Activated T-helper 9 cell treated with anti-CD3 and anti-CD28 coated beads, Interleukin-2, amount 50 U/mL, for 16 hours (primary cell): ENCODE measurements at regions not wholly inside any gene's neighbourhood (a gene's known extent, or its start where the extent isn't known, plus 50 kb on each side); places are given as distances from the start of the nearest gene placed in this dataset.
"Not testable (repeated sequence)": the region's sequence is repeated elsewhere in the genome, so short reads cannot be mapped to it uniquely, and the experiment has no call there.

Experiments
- DNase-seq: peaks from one replicate; pipeline ENCODE4 v3.0.0-alpha.2; 2020; ENCODE audit warnings: low read depth

DNA sequence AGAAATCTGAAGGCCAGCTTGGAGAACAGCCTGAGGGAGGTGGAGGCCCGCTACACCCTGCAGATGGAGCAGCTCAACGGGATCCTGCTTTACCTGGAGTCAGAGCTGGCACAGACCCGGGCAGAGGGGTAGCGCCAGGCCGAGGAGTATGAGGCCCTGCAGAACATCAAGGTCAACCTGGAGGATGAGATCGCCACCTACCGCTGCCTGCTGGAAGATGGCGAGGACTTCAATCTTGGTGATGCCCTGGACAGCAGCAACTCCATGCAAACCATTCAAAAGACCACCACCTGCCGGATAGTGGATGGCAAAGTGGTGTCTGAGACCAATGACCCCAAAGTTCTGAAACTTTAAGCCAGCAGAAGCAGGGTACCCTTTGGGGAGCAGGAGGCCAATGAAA is 318.4 kb downstream of the ZFHX3 start:
- not testable (repeated sequence) for DNase-seq

DNA sequence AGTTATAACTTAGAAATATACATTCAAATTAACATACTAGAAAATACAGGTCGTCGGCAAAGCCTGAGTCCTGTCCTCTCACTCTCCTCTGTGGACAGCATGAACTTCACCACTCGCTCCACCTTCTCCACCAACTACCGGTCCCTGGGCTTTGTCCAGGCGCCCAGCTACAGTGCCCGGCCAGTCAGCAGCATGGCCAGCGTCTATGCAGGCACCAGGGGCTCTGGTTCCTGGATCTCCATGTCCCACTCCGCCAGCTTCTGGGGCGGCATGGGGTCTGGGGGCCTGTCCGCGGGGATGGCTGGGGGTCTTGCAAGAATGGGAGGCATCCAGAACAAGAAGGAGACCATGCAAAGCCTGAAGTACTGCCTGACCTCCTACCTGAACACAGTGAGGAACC is 319.4 kb downstream of the ZFHX3 start:
- no peak for DNase-seq

DNA sequence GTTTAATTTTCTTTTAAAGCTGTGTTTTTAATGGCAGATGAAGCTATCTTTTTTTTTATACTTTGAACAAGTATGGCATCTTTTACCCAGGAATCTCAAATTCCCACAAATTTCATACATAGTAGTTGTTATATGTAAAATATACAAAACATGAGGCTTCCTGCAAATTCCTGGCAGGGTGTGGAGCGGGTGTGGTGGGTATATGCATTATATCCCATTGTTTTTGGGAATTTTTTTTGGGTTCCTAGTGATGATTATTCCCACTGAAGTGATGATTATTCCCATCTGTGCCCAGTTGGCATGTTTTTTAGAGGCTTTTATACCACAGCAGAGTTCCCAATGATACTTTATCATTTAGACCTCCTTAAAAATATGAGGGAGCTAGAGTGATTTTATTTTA is 320.4 kb downstream of the ZFHX3 start:
- no peak for DNase-seq

DNA sequence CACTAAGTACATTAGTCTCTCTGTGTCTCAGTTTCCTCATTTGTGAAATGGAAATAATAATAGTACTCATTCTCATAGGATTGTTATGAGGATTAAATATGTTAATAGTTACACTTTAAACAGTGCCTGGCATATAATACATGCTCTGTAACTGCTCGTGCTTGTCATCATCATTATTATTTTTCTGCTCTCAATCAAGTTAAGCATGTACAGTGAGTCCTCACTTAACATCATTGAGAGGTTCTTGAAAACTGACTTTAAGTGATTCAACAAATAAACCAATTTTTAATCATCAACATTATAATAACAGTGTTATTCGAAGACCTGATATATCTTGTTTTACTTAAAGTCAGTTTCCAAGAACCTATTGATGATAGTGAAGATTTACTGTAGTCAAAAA is 322.3 kb downstream of the ZFHX3 start:
- DNase-seq, result no peak

DNA sequence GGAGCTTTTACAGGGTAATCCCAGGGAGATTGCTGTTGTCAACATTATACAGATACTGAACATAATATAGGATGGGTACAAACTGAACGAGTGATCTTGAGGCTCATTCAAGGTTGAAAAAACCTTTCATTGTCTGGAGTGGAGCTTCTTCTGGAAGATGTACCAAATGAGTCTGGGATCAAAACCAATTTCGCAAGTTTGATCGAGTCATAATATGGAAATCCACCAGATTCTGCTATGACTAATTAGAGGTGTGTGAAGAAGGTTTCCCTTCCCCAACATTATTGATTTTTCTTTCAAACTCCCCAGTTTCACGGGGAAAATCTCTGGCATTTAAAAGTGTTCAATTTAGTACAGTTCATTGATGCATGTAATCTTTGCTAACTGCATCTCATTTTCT is 324.1 kb downstream of the ZFHX3 start:
- DNase-seq, result no peak

DNA sequence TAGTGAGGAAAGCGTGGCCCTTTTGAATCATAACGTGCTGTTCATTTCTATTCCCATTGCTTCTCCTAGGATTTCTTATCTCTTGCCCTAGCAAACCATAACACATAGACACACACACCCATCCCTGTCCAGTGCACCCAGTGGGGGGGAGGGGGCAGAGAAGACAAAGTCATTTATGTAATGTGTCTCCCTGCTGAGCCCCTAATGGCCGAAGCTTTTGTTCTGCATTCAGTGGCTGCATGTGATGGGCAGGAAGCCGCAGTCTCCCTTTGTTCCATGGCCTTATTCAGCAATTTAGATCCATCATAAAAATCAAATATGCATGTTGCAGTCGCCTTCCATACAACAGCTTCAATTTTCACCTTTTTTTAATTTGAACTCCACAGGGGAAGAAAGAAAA is 325.4 kb downstream of the ZFHX3 start:
- DNase-seq, result no peak

DNA sequence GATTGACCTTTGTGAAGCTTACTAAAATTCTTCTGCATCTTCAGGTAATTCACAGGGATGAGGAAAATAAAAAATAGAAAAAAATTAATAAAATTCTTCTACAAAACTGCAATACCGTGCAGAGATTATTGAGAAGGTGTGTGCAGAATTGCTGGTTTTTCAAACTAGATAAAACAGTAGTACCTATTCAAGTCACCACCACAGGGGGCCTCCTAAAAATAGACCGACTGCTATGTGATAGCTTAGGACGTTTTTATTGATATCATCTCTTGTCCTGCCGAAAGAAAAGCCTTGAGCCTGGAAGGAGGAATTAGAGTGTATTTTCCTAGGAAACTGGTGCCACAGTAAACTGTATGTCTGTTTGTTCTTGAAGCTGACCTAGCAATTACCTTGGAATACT is 325.9 kb downstream of the ZFHX3 start:
- DNase-seq, result no peak

DNA sequence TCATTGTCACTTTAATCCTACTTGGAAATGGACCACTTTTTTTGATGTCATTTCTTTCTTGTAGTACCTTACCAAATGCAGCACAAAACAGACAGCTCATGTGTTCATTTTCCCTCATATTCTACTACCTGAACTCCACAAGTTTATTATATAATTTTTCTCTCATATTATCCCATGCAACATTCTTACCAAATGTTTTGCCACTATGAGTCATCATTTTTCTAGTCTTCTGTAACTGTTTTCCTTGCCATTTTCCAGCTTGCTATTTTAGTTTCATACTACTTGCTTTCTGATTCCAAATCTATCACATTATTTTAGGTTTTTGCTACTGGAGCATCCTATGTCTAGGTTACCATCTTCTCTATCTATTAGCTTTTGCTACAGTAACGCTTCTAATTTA is 332.7 kb downstream of the ZFHX3 start:
- DNase-seq, result no peak

DNA sequence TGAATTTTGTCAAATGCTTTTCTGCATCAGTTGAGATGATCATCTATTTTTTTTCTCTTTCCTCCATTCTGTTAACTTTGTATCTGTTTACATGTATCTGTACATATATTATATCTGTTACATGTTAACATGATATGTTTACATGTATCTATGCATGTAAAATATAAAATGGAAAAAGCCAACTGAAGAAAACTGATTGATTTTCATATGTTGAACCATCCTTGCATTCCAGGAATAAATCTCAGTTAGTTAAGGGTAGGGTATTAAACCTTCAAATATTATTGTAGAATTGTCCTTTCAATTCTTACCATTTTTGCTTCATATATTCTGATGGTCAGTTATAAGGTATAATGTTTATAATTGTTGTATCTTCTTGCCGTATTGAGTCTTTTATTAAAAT is 336.1 kb downstream of the ZFHX3 start:
- DNase-seq, result no peak

DNA sequence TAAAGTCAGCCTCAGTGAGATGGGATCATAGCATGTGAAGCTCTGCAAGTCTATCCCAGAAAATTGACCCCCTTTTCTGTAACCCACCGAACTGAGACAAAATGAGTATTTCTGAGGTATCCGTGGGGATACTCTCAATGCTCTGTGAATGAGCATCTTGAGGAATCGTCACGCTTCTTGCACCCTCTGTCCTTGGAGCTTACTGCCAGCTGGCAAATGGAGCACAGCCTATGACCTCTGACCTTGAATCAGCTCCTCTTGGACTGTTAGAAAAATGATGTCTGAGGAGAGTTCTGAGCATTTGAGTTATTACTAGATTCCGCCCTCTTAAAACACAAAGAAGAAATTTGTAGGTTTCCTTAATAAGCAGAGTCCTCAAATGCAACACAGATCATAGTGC is 342.1 kb downstream of the ZFHX3 start:
- no peak for DNase-seq

DNA sequence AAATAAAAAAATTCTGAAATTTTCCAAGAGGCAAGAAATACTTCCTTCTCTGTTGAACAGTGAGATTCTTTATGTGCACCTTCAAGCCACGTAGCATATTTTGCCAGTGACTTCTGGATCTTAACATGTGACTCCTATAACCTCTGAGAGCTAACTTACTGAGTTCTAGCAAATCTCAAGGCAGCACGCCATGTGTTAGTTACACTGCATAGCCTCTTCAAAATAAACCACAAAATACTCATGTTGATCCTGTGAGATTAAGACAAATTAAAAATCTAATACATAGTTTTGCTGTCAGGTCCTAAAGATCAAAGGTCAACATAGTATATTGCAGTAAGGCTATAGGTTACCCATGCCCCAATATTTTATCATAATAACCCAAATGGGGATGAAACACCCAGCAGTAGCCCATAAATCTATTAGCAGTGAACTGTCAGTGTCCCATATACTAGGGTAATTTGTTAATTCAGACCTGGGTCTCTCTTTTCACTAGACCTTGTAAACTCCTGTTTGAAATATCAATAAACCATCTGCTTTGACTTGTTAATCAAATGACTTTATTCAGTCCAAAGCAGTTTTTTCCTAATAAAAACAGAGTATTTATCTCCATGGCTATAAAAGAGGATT is 343.1 kb downstream of the ZFHX3 start:
- no peak for DNase-seq

DNA sequence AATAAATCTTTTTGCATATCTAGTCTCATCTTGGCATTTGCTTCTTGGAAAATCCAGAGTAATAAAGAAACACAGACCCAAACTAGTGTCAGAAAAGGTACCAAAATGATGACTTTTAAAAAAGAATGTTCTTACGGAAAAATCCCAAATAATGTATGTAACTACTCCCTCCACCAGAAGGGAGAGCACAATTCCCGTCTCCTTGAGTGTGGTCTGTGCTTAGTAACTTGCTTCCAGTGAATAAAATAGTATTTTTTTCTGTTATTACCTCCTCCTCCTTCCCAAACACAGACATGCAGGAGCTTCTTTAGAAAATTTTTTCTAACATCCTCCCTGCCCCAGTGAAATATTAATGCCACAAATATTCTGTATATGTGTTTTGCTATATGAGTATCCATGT is 358.1 kb downstream of the ZFHX3 start:
- no peak for DNase-seq

DNA sequence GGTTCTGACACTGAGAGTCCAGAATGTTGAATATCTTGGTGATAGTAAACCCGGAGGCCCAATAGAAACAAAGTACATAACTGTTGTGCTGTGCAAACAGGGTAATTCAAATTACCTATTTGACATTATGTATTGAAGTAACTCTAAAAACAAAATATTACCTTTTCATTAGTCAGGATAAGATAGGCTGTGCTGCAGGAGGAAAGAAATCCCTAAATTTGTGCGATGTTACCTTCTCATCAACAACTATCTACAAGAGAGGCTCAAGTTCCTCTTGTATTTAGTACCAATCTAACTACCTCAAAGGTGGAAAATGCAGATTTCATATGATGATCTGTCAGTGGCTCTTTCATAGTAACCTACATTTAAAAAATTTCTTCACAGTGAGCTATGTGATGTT is 367.2 kb downstream of the ZFHX3 start:
- no peak for DNase-seq

DNA sequence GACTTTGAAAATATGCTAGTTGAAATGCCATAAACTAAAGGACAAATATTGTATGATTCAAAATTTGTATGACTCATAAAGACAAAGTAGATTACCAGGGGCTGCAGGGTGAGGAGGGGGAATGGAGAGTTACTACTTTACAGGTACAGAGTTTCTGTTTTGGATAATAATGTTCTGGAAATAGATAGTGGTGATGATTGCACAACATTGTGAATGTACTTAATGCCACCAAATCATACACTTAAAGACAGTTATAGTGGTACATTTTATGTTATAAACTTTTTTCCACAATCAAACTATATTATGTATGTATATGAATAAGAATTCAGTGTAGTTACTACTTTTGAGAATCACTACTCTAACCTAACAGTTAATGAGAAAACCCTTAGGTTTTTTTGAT is 368.1 kb downstream of the ZFHX3 start:
- DNase-seq, result no peak

DNA sequence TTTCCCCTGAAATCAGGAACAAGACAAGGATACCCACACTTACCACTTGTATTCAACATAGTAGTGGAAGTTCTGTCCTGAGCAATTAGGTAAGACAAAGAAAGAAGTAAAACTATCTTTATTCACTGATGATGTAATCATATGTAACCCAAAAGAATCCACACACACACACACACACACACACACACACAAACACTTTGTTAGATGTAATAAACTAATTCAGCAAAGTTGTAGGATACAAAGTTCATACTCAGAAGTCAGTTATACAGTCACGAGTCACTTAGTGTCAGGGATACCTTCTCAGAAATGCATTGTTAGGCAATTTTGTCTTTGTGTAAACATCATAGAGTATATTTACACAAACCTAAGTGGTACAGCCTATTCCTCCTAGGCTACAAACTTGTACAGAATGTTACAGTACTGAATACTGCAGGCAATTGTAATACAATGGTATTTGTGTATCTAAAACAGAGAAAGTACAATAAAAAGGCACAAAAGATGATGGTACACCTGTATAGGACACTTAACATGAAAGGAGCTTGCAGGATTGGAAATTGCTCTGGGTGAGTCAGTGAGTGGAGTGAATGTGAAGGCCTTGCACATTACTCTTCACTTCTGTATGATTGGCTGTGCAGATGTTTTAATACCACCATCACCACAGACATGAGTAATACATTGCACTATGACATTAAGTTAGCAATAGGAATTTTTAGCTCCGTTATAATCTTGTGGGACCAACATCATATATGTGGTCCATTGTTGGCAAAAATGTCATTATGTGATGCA is 370.1 kb downstream of the ZFHX3 start:
- no peak for DNase-seq

DNA sequence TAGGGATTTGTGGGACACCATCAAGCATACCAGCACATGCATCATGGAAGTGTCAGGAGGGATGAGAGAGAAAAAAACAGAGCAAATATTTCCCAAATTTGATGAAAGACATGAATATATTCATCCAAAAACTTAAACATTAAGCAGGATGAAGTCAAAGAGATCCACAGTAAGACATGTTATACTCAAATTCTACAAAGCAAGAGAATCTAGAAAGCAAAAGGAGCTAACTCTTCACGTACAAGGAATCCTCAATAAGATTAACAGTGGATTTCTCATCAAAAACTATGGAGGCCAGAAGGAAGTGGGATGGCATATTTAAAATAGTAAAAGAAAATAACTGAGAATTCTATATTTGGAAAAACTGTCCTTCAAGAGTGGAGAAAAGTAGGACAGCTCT is 374.8 kb downstream of the ZFHX3 start:
- DNase-seq, result no peak

DNA sequence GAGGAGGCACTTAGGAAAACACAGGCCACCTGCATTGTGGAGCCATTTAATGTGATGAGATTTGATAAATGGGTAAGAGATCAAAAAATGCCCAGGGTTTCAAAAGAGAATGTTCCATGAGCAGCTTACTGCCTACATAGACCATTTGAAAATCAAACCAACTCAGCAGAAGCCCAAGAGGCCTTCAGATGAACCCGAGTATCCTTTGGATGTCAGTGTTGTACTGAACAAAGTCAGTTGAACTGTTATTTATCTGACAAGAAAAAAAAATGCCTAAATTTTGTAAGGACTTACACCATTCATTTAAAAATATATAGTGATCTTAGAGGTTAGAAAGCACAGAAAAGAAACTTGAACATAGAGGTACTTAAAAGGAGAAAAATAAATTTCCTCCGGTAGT is 381.7 kb downstream of the ZFHX3 start:
- DNase-seq, result no peak

DNA sequence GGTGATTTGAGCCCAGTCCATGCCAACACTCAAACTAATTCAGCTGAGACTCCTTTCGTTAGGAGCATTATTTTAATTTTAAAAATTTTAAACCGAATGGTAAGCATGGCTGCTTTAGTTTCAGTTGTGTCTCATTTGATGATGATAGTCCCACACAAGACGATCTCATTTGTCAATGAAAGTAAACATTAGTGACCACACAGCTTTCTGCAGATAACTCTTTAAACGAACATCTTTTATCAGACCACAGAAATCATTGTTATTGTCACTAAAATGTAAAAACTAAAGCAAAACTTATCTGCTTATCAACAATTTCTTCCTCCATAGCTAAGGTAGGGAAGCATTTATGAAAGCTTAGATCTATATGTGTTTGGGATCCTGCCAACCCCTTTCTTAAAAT is 382.2 kb downstream of the ZFHX3 start:
- no peak for DNase-seq

DNA sequence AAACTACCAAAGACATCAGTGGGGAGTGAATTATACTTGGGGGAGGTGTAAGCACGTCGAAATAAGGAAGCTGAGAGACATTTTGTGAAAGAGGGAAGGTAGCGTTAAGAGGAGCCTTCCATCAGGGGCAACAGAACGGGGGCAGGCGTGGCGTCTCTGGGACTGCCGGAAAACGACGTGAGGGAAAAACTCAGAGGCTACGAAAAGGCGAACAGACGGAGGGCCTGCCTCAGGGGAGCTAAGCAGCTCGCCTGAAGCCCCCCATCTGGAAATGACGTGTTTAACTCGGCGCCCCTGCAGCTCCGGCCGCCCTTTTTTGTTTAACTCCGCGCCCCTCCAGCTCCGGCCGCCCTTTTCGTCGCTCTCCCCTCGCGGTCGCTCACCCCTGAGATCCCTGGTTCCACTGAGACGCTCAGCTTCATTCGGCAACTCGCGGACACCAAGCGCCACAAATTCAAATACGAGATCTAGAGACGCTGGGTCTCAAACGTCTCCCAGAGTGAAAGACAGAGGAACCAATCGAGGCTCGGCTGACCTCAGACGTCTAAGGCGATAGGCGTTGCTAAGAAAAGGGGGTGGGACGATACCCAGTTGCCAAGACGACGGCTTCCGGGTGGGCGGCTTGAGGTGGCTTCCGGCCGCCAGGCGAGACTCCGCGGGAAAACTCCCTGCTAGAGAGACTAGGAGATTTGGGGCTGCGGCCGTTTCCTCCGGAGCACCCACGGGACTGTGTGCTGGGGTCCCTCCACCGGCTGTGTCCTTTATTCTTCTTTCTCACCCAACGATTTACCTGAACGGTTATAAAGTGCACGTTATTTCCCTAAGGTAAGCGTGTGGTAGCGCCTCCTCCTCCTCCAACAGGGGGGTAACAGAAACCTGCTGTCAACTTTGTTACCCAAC is 383.2 kb downstream of the ZFHX3 start:
- DNase-seq, result peak; percentile 89

DNA sequence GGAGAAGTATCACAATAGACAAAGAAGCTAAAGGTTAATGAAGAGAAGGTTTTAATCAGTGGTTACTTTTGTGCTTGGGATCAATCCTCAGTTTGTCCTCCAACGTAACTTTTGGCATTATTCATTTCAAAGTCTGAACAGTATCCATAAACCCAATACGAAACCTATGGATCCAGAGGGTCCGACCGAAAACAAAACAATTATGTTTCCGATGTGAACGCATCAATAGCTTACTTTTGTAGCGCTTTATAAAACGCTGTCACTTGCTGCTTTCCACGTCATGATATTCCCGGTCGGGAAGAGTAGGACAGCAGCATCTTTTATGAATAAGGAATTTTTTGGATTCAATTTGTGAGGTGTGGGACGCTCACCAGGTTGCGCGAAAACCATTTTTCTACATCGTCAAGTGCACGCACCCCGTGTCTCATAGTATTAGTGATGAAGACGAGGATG is 383.8 kb downstream of the ZFHX3 start:
- no peak for DNase-seq

DNA sequence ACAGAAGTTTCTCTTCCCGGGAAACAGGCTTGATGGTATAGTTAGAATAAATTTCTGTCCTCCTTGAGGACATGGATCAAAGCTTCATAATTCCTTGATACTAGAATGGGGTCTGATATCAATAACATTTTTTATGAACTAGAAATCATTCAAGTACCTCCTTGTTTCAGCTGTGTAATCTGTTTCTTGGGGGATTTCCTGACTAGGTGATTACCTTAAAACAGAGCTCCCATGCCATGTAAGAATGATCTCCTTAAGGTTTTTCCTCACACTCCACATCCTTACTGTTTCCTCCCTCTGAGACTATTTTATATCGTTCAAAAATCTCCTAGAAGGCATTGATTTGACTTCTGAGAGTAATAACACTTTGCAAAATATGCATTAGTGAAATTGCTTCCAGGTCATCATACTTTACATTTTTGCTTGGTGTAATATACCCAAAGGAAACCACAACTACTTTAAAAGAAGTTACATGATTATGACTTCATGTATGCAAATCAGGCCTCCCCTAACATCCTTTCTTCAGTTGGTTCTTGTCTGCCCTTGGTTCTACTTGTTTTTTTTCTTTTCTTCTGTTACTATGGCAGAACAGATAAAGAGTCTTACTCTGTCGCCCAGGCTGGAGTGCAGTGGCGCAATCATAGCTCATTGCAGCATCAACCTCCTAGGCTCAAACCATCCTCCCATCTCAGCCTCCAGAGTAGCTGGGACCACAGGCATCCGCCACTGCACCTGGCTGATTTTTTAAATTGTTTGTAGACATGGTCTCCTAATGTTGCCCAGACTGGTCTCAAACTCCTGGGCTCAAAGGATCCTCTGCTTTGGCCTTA is 388.8 kb downstream of the ZFHX3 start:
- no peak for DNase-seq

DNA sequence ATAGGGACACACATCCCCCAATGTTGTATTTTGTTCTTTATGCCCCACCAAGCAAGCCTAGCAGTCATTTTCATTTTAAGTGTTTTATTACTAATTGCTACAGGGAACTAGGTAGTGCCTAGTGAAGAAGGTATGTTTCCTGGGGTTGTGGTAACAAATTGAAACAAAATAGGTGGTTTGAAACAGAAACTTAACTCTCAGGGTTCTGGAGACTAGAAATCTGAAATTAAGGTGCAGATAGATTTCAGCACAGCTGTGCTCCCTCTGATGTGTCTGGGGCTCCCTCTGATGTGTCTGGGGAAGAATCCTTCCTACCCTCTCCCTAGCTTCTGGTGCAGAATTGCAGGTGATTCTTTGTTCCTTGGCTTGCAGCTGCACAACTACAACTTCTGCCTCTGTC is 390.1 kb downstream of the ZFHX3 start:
- DNase-seq, result no peak
